ENCODE measurements at regions not wholly inside any gene's neighbourhood (a gene's known extent, or its start where the extent isn't known, plus 50 kb on each side); places are given as distances from the start of the nearest gene placed in this dataset.

DNA sequence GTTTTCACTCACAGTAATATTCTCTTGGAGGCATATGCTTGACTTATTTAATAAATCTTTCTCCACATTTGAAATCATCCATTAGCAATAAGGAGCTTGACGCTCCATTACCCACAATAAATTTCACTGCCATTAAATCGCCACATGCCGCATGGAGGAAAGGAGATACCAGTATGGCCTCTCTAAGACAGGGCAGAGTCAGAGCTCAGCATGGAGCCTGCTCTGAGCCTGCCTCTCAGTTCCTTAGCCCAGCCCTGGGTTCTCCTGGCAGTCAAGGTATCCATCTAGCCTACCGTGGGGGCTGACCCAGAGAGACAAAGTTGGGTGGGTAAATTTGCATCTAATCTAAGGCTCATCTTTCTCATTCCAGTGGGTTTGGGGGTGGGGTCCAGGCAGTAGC is 80.3 kb upstream of the CES5A start:
- Histone ChIP-seq H3K36me3 (no peaks in the 10 kb centered on the region), H3K9me3 (no peaks in the 10 kb centered on the region), H3K4me1 (no peaks in the 10 kb centered on the region), H3K27ac (no peak overlapping the region), H3K4me3 (no peak overlapping the region), H3K27me3 (no peaks in the 10 kb centered on the region)
- WGBS, 2 donors, result 84 to 85% methylated on average over 3 to 4 of the region's 4 CpGs
- no peak for DNase-seq
- TF ChIP-seq, protein P1, sequence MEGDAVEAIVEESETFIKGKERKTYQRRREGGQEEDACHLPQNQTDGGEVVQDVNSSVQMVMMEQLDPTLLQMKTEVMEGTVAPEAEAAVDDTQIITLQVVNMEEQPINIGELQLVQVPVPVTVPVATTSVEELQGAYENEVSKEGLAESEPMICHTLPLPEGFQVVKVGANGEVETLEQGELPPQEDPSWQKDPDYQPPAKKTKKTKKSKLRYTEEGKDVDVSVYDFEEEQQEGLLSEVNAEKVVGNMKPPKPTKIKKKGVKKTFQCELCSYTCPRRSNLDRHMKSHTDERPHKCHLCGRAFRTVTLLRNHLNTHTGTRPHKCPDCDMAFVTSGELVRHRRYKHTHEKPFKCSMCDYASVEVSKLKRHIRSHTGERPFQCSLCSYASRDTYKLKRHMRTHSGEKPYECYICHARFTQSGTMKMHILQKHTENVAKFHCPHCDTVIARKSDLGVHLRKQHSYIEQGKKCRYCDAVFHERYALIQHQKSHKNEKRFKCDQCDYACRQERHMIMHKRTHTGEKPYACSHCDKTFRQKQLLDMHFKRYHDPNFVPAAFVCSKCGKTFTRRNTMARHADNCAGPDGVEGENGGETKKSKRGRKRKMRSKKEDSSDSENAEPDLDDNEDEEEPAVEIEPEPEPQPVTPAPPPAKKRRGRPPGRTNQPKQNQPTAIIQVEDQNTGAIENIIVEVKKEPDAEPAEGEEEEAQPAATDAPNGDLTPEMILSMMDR (IDR thresholded peaks at IDR 0.05), result no peak
- TF ChIP-seq EP300 (IDR thresholded peaks at IDR 0.05), result no peak
- no peak for TF ChIP-seq POLR2A (IDR thresholded peaks at IDR 0.05)
- no peak for TF ChIP-seq POLR2AphosphoS5 (IDR thresholded peaks at IDR 0.05)
- ATAC-seq (ENCODE audit: low FRiP score in 2 of 2), result no peak

DNA sequence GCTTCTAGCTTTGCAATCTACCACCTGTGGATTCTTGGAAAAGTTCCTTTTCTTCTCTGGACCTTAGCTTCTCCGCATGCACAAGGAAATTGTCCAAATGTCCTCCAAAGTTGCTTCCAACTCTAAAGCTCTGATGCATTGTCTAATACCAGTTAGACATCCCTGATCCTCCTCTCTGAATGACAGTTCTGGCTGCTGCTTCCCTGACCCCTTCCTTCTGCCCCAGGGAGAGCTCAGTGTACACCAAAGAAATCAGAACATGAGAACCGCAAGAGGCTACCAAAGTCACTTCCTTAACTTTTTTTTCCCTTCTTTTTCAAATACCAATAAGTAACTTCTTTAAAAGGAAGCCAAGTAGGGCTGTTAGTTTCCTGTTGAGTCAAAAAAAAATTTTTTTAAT is 79.7 kb upstream of the CES5A start:
- ATAC-seq (ENCODE audit: low FRiP score in 2 of 2) (no peak), DNase-seq (no peak)
- no peaks in the 10 kb centered on the region for H3K27me3 ChIP-seq
- H3K4me3 ChIP-seq, result no peak overlapping the region
- TF ChIP-seq, protein P1 (IDR thresholded peaks at IDR 0.05), result no peak
- no peak for TF ChIP-seq POLR2A (IDR thresholded peaks at IDR 0.05)
- TF ChIP-seq EP300 (IDR thresholded peaks at IDR 0.05), result no peak
- TF ChIP-seq POLR2AphosphoS5 (IDR thresholded peaks at IDR 0.05), result no peak
- H3K4me1 ChIP-seq, result no peaks in the 10 kb centered on the region
- no peaks in the 10 kb centered on the region for H3K9me3 ChIP-seq
- H3K27ac ChIP-seq, result no peak overlapping the region
- H3K36me3 ChIP-seq, result no peaks in the 10 kb centered on the region
- WGBS, 2 donors, result 55 to 58% methylated on average over 2 of the region's 2 CpGs

DNA sequence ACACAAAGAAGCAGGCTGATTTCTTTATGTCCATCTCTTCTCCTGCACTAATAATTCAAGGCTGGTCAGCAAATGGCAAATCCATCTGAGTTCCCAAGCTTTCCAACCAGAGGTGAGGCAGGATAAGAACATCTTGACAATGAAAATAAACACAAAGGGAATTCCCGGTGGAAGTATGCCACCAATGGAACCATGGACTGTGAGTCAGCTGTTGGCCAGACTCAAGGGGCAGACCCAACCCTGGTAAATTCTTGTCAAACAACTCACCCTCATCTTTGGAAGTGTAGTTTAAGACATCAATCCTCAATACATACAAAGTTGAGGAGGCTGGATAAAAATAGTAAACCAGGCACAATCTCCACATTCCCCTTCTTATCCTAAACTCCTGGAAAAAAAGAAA is 74.3 kb upstream of the CES5A start:
- H3K27me3 ChIP-seq, result no peaks in the 10 kb centered on the region
- 38 to 47% methylated on average over 1 of the region's 1 CpG for WGBS, 2 donors
- no peak for DNase-seq

DNA sequence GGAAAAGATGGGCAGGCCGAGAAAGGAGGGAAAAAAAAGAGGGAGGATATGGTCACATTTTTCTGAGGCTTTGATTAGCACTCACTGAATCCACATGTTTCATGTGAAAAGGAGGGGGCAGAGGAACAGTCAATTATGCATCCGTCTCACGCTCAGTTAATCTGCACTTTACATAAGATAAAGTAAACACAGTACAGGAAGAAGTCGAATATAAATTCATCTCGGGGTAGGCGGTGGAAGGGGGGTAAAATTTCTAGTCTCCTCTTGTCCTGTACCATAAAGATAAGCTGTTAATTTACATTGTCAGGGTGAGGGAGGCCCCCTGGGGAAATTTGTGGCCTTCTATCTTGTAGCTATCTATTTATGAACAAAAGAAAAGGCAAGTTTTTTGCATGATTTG is 73.1 kb upstream of the CES5A start:
- no peaks in the 10 kb centered on the region for H3K9me3 ChIP-seq
- H3K4me1 ChIP-seq, result no peaks in the 10 kb centered on the region
- 22 to 24% methylated on average over 6 of the region's 6 CpGs for WGBS, 2 donors
- H3K27ac ChIP-seq, result no peak overlapping the region
- no peak for ATAC-seq (ENCODE audit: low FRiP score in 2 of 2)
- H3K4me3 ChIP-seq, result no peak overlapping the region
- no peaks in the 10 kb centered on the region for H3K27me3 ChIP-seq
- no peak for DNase-seq
- H3K36me3 ChIP-seq, result no peaks in the 10 kb centered on the region
- TF ChIP-seq EP300 (IDR thresholded peaks at IDR 0.05) (no peak), POLR2AphosphoS5 (IDR thresholded peaks at IDR 0.05) (no peak), POLR2A (IDR thresholded peaks at IDR 0.05) (no peak)
- TF ChIP-seq, protein P1 (IDR thresholded peaks at IDR 0.05), result no peak

More for the DNA sequence above, 74.3 kb upstream of the CES5A start:
- TF ChIP-seq EP300 (IDR thresholded peaks at IDR 0.05) (no peak), POLR2A (IDR thresholded peaks at IDR 0.05) (no peak), POLR2AphosphoS5 (IDR thresholded peaks at IDR 0.05) (no peak)
- TF ChIP-seq, protein P1 (IDR thresholded peaks at IDR 0.05), result no peak
- Histone ChIP-seq H3K4me3 (no peak overlapping the region), H3K36me3 (no peaks in the 10 kb centered on the region), H3K27ac (no peak overlapping the region), H3K4me1 (no peaks in the 10 kb centered on the region), H3K9me3 (no peaks in the 10 kb centered on the region)
- ATAC-seq (ENCODE audit: low FRiP score in 2 of 2), result no peak

DNA sequence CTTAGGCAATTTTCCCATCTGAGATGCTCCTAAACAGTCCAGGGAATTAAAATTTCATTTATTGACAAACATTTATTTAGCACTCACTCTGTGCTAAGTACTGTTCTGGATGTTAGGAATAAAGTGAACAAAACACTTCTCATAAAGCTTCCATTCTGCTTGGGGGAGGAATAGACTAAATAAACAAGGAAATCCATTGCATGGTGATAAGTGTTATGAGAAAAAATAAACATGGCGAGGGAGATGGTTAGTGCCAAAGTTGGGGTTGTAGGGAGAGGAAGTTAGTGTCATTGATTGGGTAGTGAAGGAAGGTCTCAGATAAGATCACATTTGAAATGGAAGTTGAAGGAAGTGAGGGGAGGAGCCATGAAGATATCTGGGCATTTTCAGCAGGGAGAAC is 72.2 kb upstream of the CES5A start:
- H3K4me3 ChIP-seq, result no peak overlapping the region
- DNase-seq (no peak), ATAC-seq (ENCODE audit: low FRiP score in 2 of 2) (no peak)
- no peaks in the 10 kb centered on the region for H3K27me3 ChIP-seq
- WGBS, 2 donors, result 48 to 50% methylated on average over 1 of the region's 1 CpG
- no peaks in the 10 kb centered on the region for H3K36me3 ChIP-seq
- H3K4me1 ChIP-seq, result no peaks in the 10 kb centered on the region
- H3K27ac ChIP-seq, result no peak overlapping the region
- TF ChIP-seq POLR2AphosphoS5 (IDR thresholded peaks at IDR 0.05) (no peak), POLR2A (IDR thresholded peaks at IDR 0.05) (no peak), EP300 (IDR thresholded peaks at IDR 0.05) (no peak)
- TF ChIP-seq, protein P1 (IDR thresholded peaks at IDR 0.05), result no peak
- no peaks in the 10 kb centered on the region for H3K9me3 ChIP-seq
